HepG2 (cell line): ENCODE measurements at regions not wholly inside any gene's neighbourhood (a gene's known extent, or its start where the extent isn't known, plus 50 kb on each side); places are given as distances from the start of the nearest gene placed in this dataset.

Experiments
- ATF3 ChIP-seq: sonication (generic); formaldehyde crosslinking; IDR thresholded peaks from 2 replicates; pipeline ENCODE4 v1.4.0; 2020; ENCODE audit warnings: missing genetic modification reagents
- ATF4 ChIP-seq, 2 experiments: fragments of 450-650 bp in 1 of 2; sonication (generic) in 1 of 2; formaldehyde crosslinking; IDR thresholded peaks; 2 replicates each; pipeline versions ENCODE4 v1.5.0 to v1.8.0; 2020 to 2022; ENCODE audit warnings: mild to moderate bottlenecking in 1 of 2, missing genetic modification reagents in 1 of 2
- CREM ChIP-seq, 2 experiments: sonication (generic) in 1 of 2; formaldehyde crosslinking in 1 of 2; IDR thresholded peaks; 2 replicates each; pipeline versions ENCODE4 v1.4.0 to v1.6.1; 2016 to 2020; ENCODE audit warnings: antibody characterized with exemption in 1 of 2, mild to moderate bottlenecking in 1 of 2, missing genetic modification reagents in 1 of 2
- LRRFIP1 ChIP-seq: sonication (generic); formaldehyde crosslinking; conservative IDR thresholded peaks from 2 replicates; pipeline ENCODE4 v1.4.0; 2020; ENCODE audit warnings: missing genetic modification reagents
- REPIN1 ChIP-seq: sonication (generic); formaldehyde crosslinking; IDR thresholded peaks from 2 replicates; pipeline ENCODE4 v1.8.0; 2022; ENCODE audit warnings: missing genetic modification reagents, low read depth, mild to moderate bottlenecking, borderline replicate concordance
- SOX13 ChIP-seq, 3 experiments: fragments of 450-650 bp in 1 of 3; sonication (generic) in 1 of 3; formaldehyde crosslinking in 1 of 3; IDR thresholded peaks in 2 of 3; conservative IDR thresholded peaks in 1 of 3; 2 replicates each; pipeline versions ENCODE4 v1.5.0 to v1.6.1; 2016 to 2020; ENCODE audit warnings: antibody characterized with exemption in 1 of 3, mild to moderate bottlenecking in 1 of 3, missing compliant biosample characterization in 1 of 3, missing genetic modification reagents in 1 of 3, moderate library complexity in 1 of 3
- SP1 ChIP-seq, 2 experiments: fragments of 450-650 bp in 1 of 2; sonication (generic) in 1 of 2; formaldehyde crosslinking in 1 of 2; IDR thresholded peaks; 2 replicates each; pipeline versions ENCODE4 v1.4.0 to v1.6.1; 2016 to 2020; ENCODE audit warnings: missing genetic modification reagents in 1 of 2
- ZBED4 ChIP-seq: sonication (generic); formaldehyde crosslinking; IDR thresholded peaks from 2 replicates; pipeline ENCODE4 v1.4.0; 2020; ENCODE audit warnings: missing genetic modification reagents, borderline replicate concordance
- ZNF674 ChIP-seq: sonication (generic); formaldehyde crosslinking; IDR thresholded peaks from 2 replicates; pipeline ENCODE4 v1.5.0; 2020; ENCODE audit warnings: low read depth, mild to moderate bottlenecking, missing genetic modification reagents

- TF ChIP-seq ZBED4 (CRISPR knock-in tag), result no peak
- TF ChIP-seq ATF4 (CRISPR knock-in tag; IDR thresholded peaks at IDR 0.05), result no peak
- no peak for TF ChIP-seq ATF3 (CRISPR knock-in tag)
- TF ChIP-seq ZNF674 (CRISPR knock-in tag), result no peak
- no peak for TF ChIP-seq SP1 (IDR thresholded peaks at IDR 0.05)
- no peak for TF ChIP-seq SP1 (CRISPR knock-in tag; IDR thresholded peaks at IDR 0.05)
- TF ChIP-seq SOX13 (IDR thresholded peaks at IDR 0.05), result no peak
- TF ChIP-seq SOX13 (CRISPR knock-in tag; conservative IDR thresholded peaks at IDR 0.05 in 1 of 2, IDR thresholded peaks at IDR 0.05 in 1 of 2), result no peak
- TF ChIP-seq REPIN1, result no peak
- TF ChIP-seq CREM (IDR thresholded peaks at IDR 0.05), result no peak
- TF ChIP-seq CREM (CRISPR knock-in tag; IDR thresholded peaks at IDR 0.05), result no peak
- TF ChIP-seq LRRFIP1, result no peak
Observed at GRCh38 chr10:10460451-10460850, 557.2 kb upstream of the CELF2 start (continued).
